ENCODE measurements at regions not wholly inside any gene's neighbourhood (a gene's known extent, or its start where the extent isn't known, plus 50 kb on each side); places are given as distances from the start of the nearest gene placed in this dataset.
"Not testable (repeated sequence)": the region's sequence is repeated elsewhere in the genome, so short reads cannot be mapped to it uniquely, and the experiment has no call there.

GRCh38 chr3:153853163-153853562 is 268.0 kb upstream of the ARHGEF26 start:
- Mint-ChIP-seq H3K4me3 (no peak overlapping the region), H3K27ac (no peak overlapping the region), H3K36me3 (ENCODE audit: low read depth) (no peaks in the 10 kb centered on the region), H3K4me1 (no peaks in the 10 kb centered on the region), H3K9me3 (no peaks in the 10 kb centered on the region), H3K27me3 (no peaks in the 10 kb centered on the region)
- TF ChIP-seq, protein P1, sequence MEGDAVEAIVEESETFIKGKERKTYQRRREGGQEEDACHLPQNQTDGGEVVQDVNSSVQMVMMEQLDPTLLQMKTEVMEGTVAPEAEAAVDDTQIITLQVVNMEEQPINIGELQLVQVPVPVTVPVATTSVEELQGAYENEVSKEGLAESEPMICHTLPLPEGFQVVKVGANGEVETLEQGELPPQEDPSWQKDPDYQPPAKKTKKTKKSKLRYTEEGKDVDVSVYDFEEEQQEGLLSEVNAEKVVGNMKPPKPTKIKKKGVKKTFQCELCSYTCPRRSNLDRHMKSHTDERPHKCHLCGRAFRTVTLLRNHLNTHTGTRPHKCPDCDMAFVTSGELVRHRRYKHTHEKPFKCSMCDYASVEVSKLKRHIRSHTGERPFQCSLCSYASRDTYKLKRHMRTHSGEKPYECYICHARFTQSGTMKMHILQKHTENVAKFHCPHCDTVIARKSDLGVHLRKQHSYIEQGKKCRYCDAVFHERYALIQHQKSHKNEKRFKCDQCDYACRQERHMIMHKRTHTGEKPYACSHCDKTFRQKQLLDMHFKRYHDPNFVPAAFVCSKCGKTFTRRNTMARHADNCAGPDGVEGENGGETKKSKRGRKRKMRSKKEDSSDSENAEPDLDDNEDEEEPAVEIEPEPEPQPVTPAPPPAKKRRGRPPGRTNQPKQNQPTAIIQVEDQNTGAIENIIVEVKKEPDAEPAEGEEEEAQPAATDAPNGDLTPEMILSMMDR (IDR thresholded peaks at IDR 0.05) = no peak
- intact Hi-C loops (cut with micrococcal nuclease) = no loop called here
- ATAC-seq (ENCODE audit: low read depth) = no peak
- ChIA-PET POLR2A (no interaction called here), CTCF (no interaction called here)
- DNase-seq = no peak

DNA sequence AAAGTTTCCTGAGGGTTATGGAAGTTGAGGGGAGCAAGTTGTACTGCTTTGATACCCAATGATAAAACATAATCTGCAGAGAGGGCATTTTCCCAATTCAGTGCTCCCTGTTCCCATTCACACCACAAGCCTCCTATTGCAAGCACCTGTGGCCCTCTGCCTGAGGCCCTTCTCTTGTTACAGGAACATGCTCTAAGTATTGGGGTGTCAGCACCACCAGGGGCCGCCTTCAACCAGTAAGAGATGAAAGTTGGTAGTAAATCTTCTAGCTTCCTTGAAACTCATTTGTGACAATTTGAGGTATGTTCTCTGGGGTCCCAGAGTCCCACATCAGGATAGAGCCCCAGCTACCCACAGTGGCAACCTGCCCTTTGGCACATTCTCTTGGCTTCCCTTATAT is 265.4 kb upstream of the ARHGEF26 start:
- H3K36me3 Mint-ChIP-seq (ENCODE audit: low read depth) = no peaks in the 10 kb centered on the region
- ChIA-PET POLR2A (no interaction called here), CTCF (no interaction called here)
- H3K9me3 Mint-ChIP-seq = no peaks in the 10 kb centered on the region
- no peaks in the 10 kb centered on the region for H3K27me3 Mint-ChIP-seq
- H3K27ac Mint-ChIP-seq = no peak overlapping the region
- DNase-seq (no peak), ATAC-seq (ENCODE audit: low read depth) (no peak)
- H3K4me1 Mint-ChIP-seq = no peaks in the 10 kb centered on the region
- TF ChIP-seq, protein P1 (IDR thresholded peaks at IDR 0.05) = no peak
- intact Hi-C loops (cut with micrococcal nuclease) = no loop called here
- no peak overlapping the region for H3K4me3 Mint-ChIP-seq

- Mint-ChIP-seq H3K9me3 (no peaks in the 10 kb centered on the region), H3K4me3 (no peak overlapping the region), H3K4me1 (no peaks in the 10 kb centered on the region), H3K36me3 (ENCODE audit: low read depth) (no peaks in the 10 kb centered on the region), H3K27ac (no peak overlapping the region), H3K27me3 (no peaks in the 10 kb centered on the region)
- POLR2A ChIA-PET = no interaction called here
- TF ChIP-seq, protein P1 (IDR thresholded peaks at IDR 0.05) = no peak
- ATAC-seq (ENCODE audit: low read depth) (no peak), DNase-seq (no peak)
- intact Hi-C loops (cut with micrococcal nuclease) = no loop called here
- CTCF ChIA-PET = no interaction called here
Measured at GRCh38 chr3:153856932-153857331, 264.3 kb upstream of the ARHGEF26 start.

GRCh38 chr3:153864793-153865192 is 256.4 kb upstream of the ARHGEF26 start:
- intact Hi-C loops (cut with micrococcal nuclease) = no loop called here
- no peak for ATAC-seq (ENCODE audit: low read depth)
- Mint-ChIP-seq H3K4me3 (no peak overlapping the region), H3K27me3 (no peaks in the 10 kb centered on the region), H3K4me1 (no peaks in the 10 kb centered on the region), H3K9me3 (no peaks in the 10 kb centered on the region), H3K36me3 (ENCODE audit: low read depth) (no peaks in the 10 kb centered on the region), H3K27ac (no peak overlapping the region)
- CTCF ChIA-PET = no interaction called here
- POLR2A ChIA-PET = no interaction called here
- no peak for DNase-seq
- TF ChIP-seq, protein P1 (IDR thresholded peaks at IDR 0.05) = no peak

DNA sequence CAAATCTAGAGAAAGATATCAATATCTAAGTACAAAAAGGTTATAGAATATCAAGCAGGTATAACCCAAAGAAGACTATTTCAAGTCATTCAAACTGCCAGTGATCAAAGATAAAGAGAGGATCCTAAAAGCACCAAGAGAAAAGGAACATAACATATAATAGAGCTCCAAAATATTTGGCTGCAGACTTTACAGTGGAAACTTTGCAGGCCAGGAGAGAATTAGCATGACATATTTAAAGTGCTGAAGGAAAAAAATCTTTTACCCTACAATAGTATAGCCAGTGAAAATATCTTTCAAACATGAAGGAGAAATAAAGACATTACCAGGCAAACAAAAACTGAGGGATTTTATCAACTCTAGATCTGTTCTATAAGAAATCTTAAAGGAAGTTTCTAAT is 254.3 kb upstream of the ARHGEF26 start:
- Mint-ChIP-seq H3K4me3 (no peak overlapping the region), H3K27ac (no peak overlapping the region), H3K9me3 (no peaks in the 10 kb centered on the region), H3K36me3 (ENCODE audit: low read depth) (no peaks in the 10 kb centered on the region), H3K4me1 (no peaks in the 10 kb centered on the region), H3K27me3 (no peaks in the 10 kb centered on the region)
- intact Hi-C loops (cut with micrococcal nuclease) = no loop called here
- DNase-seq = no peak
- CTCF ChIA-PET = no interaction called here
- ATAC-seq (ENCODE audit: low read depth) = no peak
- TF ChIP-seq, protein P1 (IDR thresholded peaks at IDR 0.05) = no peak
- POLR2A ChIA-PET = no interaction called here

GRCh38 chr3:153874348-153874747 is 246.8 kb upstream of the ARHGEF26 start:
- H3K27ac Mint-ChIP-seq; POLR2A ChIA-PET; H3K4me1 Mint-ChIP-seq; DNase-seq; CTCF ChIA-PET; H3K4me3 Mint-ChIP-seq; ATAC-seq (ENCODE audit: low read depth); intact Hi-C loops (cut with micrococcal nuclease); H3K27me3 Mint-ChIP-seq; H3K36me3 Mint-ChIP-seq (ENCODE audit: low read depth): not testable (repeated sequence)
- H3K9me3 Mint-ChIP-seq = peaks cover 12% of the 10 kb centered on the region
